H1 (cell line): ENCODE measurements at regions not wholly inside any gene's neighbourhood (a gene's known extent, or its start where the extent isn't known, plus 50 kb on each side); places are given as distances from the start of the nearest gene placed in this dataset.

Experiments
- CTCF ChIA-PET: fragments of 300-600 bp; sonication (Branson Sonifier 250); formaldehyde crosslinking; loops from one replicate; lab custom pipeline; 2021; ENCODE audit not compliant: partially characterized antibody; lab: Charles Lee
- POLR2A ChIA-PET: fragments of 300-600 bp; sonication (Branson Sonifier 250); formaldehyde crosslinking; loops from one replicate; lab custom pipeline; 2021; ENCODE audit warnings: inconsistent platforms; ENCODE audit not compliant: partially characterized antibody; lab: Charles Lee
- DNase-seq, 2 experiments: peaks; one replicate each; pipeline versions ENCODE4 v3.0.0 to v3.0.0-alpha.2; 2010 to 2022; ENCODE audit warnings: low spot score in 2 of 2, low read depth in 1 of 2, mixed read lengths in 1 of 2
- FAIRE-seq: peaks from 2 replicates; lab custom pipeline; 2011; peaks lifted over from hg19 to GRCh38; lab: Jason Lieb, UNC
- H2AFZ ChIP-seq: 2 replicates; pipeline ENCODE4 v1.8.1; 2012; ENCODE audit warnings: low read length, inconsistent platforms
- H2AK5ac ChIP-seq: 2 replicates; pipeline ENCODE4 v1.6.1; 2013; ENCODE audit warnings: low read depth, low read length
- H2BK120ac ChIP-seq: replicated peaks from 2 replicates; pipeline ENCODE3; 2013; ENCODE audit warnings: low read depth, low read length, inconsistent platforms
- H2BK12ac ChIP-seq: 2 replicates; pipeline ENCODE4 v1.6.1; 2013; ENCODE audit warnings: low read depth, low read length
- H2BK15ac ChIP-seq: 2 replicates; pipeline ENCODE4 v1.6.1; 2013; ENCODE audit warnings: low read length
- H2BK20ac ChIP-seq: 2 replicates; pipeline ENCODE4 v1.6.1; 2013; ENCODE audit warnings: low read length
- H2BK5ac ChIP-seq: 2 replicates; pipeline ENCODE4 v1.6.1; 2013; ENCODE audit warnings: low read depth, low read length
- H3K14ac ChIP-seq: 2 replicates; pipeline ENCODE4 v1.6.1; 2013; ENCODE audit warnings: inconsistent platforms; ENCODE audit not compliant: insufficient read length
- H3K18ac ChIP-seq: 2 replicates; pipeline ENCODE4 v1.6.1; 2013; ENCODE audit warnings: low read length; ENCODE audit errors: extremely low read depth
- H3K23ac ChIP-seq: 2 replicates; pipeline ENCODE4 v1.6.1; 2013; ENCODE audit warnings: inconsistent platforms; ENCODE audit not compliant: insufficient read length
- H3K23me2 ChIP-seq: 2 replicates; pipeline ENCODE4 v1.6.1; 2013; ENCODE audit warnings: low read depth, low read length
- H3K27ac ChIP-seq: 2 replicates; pipeline ENCODE4 v1.6.1; 2011; ENCODE audit warnings: low read depth, low read length, inconsistent platforms
- H3K27me3 ChIP-seq, 4 experiments: replicated peaks in 1 of 4; 1 replicate in 1 of 4; 2 replicates in 3 of 4; pipeline versions ENCODE4 v1.6.1 to v1.8.1; 2011 to 2013; ENCODE audit warnings: low read length in 3 of 4, mild to moderate bottlenecking in 3 of 4, inconsistent platforms in 2 of 4, mixed read lengths in 2 of 4, moderate library complexity in 1 of 4; ENCODE audit not compliant: control insufficient read depth in 3 of 4, insufficient read depth in 3 of 4; ENCODE audit errors: extremely low read depth in 1 of 4
- H3K36me3 ChIP-seq, 4 experiments: 2 replicates each; pipeline versions ENCODE4 v1.6.1 to v1.8.1; 2011 to 2013; ENCODE audit warnings: mild to moderate bottlenecking in 4 of 4, low read length in 3 of 4, moderate library complexity in 2 of 4, control low read depth in 1 of 4, inconsistent platforms in 1 of 4; ENCODE audit not compliant: insufficient read depth in 4 of 4, control insufficient read depth in 2 of 4
- H3K4ac ChIP-seq: replicated peaks from 2 replicates; pipeline ENCODE3; 2013; ENCODE audit warnings: low read length, low read depth, mixed read lengths, inconsistent platforms; ENCODE audit not compliant: insufficient read length
- H3K4me1 ChIP-seq, 4 experiments: replicated peaks in 1 of 4; 1 replicate in 1 of 4; 2 replicates in 3 of 4; pipeline versions ENCODE4 v1.6.1 to v1.8.1; 2011 to 2013; ENCODE audit warnings: low read length in 3 of 4, inconsistent platforms in 2 of 4, mixed read lengths in 1 of 4; ENCODE audit not compliant: insufficient read depth in 4 of 4, control insufficient read depth in 3 of 4
- H3K4me2 ChIP-seq, 2 experiments: 2 replicates each; pipeline versions ENCODE4 v1.6.1 to v1.8.1; 2011 to 2013; ENCODE audit warnings: low read depth in 2 of 2, low read length in 2 of 2, control low read depth in 1 of 2, inconsistent platforms in 1 of 2, mild to moderate bottlenecking in 1 of 2; ENCODE audit not compliant: insufficient read depth in 1 of 2
- H3K4me3 ChIP-seq, 4 experiments: fragments of 200-600, 300-600 bp in 1 of 4; sonication (generic), shearing (Covaris generic), sonication (Bioruptor Twin) in 1 of 4; 2 replicates each; pipeline versions ENCODE4 v1.5.1 to v1.8.1; 2011 to 2016; ENCODE audit warnings: low read length in 4 of 4, low read depth in 3 of 4, control low read depth in 2 of 4, inconsistent platforms in 2 of 4, mild to moderate bottlenecking in 2 of 4, mixed read lengths in 1 of 4, moderate library complexity in 1 of 4; ENCODE audit not compliant: insufficient read depth in 2 of 4; ENCODE audit errors: extremely low read depth in 1 of 4
- H3K56ac ChIP-seq: replicated peaks from 2 replicates; pipeline ENCODE3; 2013; ENCODE audit warnings: low read depth, mild to moderate bottlenecking, mixed read lengths, low read length, inconsistent platforms; ENCODE audit not compliant: insufficient read length
- H3K79me1 ChIP-seq: 2 replicates; pipeline ENCODE4 v1.6.1; 2013; ENCODE audit warnings: low read depth, low read length, control low read depth
- H3K79me2 ChIP-seq, 2 experiments: 2 replicates each; pipeline versions ENCODE4 v1.6.1 to v1.8.1; 2012 to 2013; ENCODE audit warnings: low read length in 2 of 2, mild to moderate bottlenecking in 2 of 2, inconsistent platforms in 1 of 2; ENCODE audit not compliant: insufficient read depth in 2 of 2, control insufficient read depth in 1 of 2
- H3K9ac ChIP-seq, 4 experiments: replicated peaks in 1 of 4; 1 replicate in 1 of 4; 2 replicates in 3 of 4; pipeline versions ENCODE4 v1.6.1 to v1.8.1; 2011 to 2013; ENCODE audit warnings: low read depth in 3 of 4, low read length in 3 of 4, control low read depth in 2 of 4, mild to moderate bottlenecking in 2 of 4, moderate library complexity in 2 of 4, inconsistent platforms in 1 of 4; ENCODE audit errors: extremely low read depth in 1 of 4
- H3K9me3 ChIP-seq, 2 experiments: 2 replicates each; pipeline versions ENCODE4 v1.6.1 to v1.8.1; 2012 to 2013; ENCODE audit warnings: mild to moderate bottlenecking in 2 of 2, moderate library complexity in 2 of 2, control low read depth in 1 of 2, inconsistent platforms in 1 of 2, low read depth in 1 of 2, low read length in 1 of 2, mixed read lengths in 1 of 2; ENCODE audit not compliant: insufficient read depth in 2 of 2
- H4K20me1 ChIP-seq, 2 experiments: replicated peaks in 1 of 2; 2 replicates each; pipeline versions ENCODE3 to v1.8.1; 2011 to 2013; ENCODE audit warnings: inconsistent platforms in 2 of 2, low read length in 2 of 2, mild to moderate bottlenecking in 1 of 2; ENCODE audit not compliant: insufficient read depth in 2 of 2, control insufficient read depth in 1 of 2
- H4K5ac ChIP-seq: 2 replicates; pipeline ENCODE4 v1.6.1; 2013; ENCODE audit warnings: low read length, low read depth, mixed read lengths, inconsistent platforms; ENCODE audit not compliant: insufficient read length
- H4K8ac ChIP-seq: 2 replicates; pipeline ENCODE4 v1.8.0; 2013; ENCODE audit warnings: mild to moderate bottlenecking, moderate library complexity, low read length, inconsistent platforms; ENCODE audit not compliant: insufficient read depth; ENCODE audit errors: extremely low read depth
- H4K91ac ChIP-seq: replicated peaks from 2 replicates; pipeline ENCODE3; 2013; ENCODE audit warnings: low read length, mixed read lengths, inconsistent platforms; ENCODE audit not compliant: insufficient read length
- POLR2AphosphoS5 ChIP-seq: IDR thresholded peaks from 2 replicates; pipeline ENCODE4 v1.6.1; 2011; ENCODE audit warnings: low read depth, low read length
- WGBS, 2 experiments: shearing (Covaris generic) in 1 of 2; methylation state at CpG; one replicate each; pipeline versions ENCODE4 v1.1.6 to v1.1.7; 2013 to 2015; ENCODE audit warnings: low lambda C conversion rate in 2 of 2, mixed read lengths in 2 of 2, inconsistent platforms in 1 of 2, low coverage in 1 of 2, missing lambda C conversion rate in 1 of 2; ENCODE audit not compliant: insufficient replicate concordance in 2 of 2, insufficient coverage in 1 of 2, insufficient read length in 1 of 2; ENCODE audit errors: extremely low coverage in 1 of 2, missing lambda C conversion rate in 1 of 2; 5-methylcytosine and 5-hydroxymethylcytosine counted together

GRCh38 chr12:105522166-105522825, 191.8 kb downstream of the C12orf75 start:
- no peak overlapping the region for H2BK20ac ChIP-seq
- no peak overlapping the region for H2BK5ac ChIP-seq
- no peak overlapping the region for H2AK5ac ChIP-seq
- H2BK15ac ChIP-seq = no peak overlapping the region
- no peak overlapping the region for H3K14ac ChIP-seq
- no peak overlapping the region for H3K56ac ChIP-seq
- H3K4me1 ChIP-seq = no peaks in the 10 kb centered on the region
- H3K9ac ChIP-seq = no peak overlapping the region
- H4K5ac ChIP-seq = no peak overlapping the region
- no peak overlapping the region for H2BK12ac ChIP-seq
- FAIRE-seq (no peak), DNase-seq (no peak)
- 87% methylated on average over 4 of the region's 4 CpGs; no CpG with 5 or more reads in 1 of the 2 experiments for WGBS, 2 experiments
- no peak overlapping the region for H3K4ac ChIP-seq
- no peaks in the 10 kb centered on the region for H4K20me1 ChIP-seq
- peaks cover 9 to 12% of the 10 kb centered on the region in 2 experiments for H3K9me3 ChIP-seq
- H2AFZ ChIP-seq = no peak overlapping the region
- CTCF ChIA-PET = no interaction called here
- no peak overlapping the region for H3K23ac ChIP-seq
- H3K79me1 ChIP-seq = no peaks in the 10 kb centered on the region
- H3K79me2 ChIP-seq = no peaks in the 10 kb centered on the region
- no peak overlapping the region for H3K27ac ChIP-seq
- H4K8ac ChIP-seq = no peak overlapping the region
- no peak overlapping the region for H3K4me3 ChIP-seq
- no peaks in the 10 kb centered on the region for H3K23me2 ChIP-seq
- POLR2A ChIA-PET = no interaction called here
- H3K27me3 ChIP-seq = no peaks in the 10 kb centered on the region
- H3K4me2 ChIP-seq = no peak overlapping the region
- no peak overlapping the region for H2BK120ac ChIP-seq
- H3K36me3 ChIP-seq = no peaks in the 10 kb centered on the region
- H3K18ac ChIP-seq = no peak overlapping the region
- H4K91ac ChIP-seq = no peak overlapping the region
- no peak for TF ChIP-seq POLR2AphosphoS5
